NCI-H2227 (cell line): ENCODE measurements at regions not wholly inside any gene's neighbourhood (a gene's known extent, or its start where the extent isn't known, plus 50 kb on each side); places are given as distances from the start of the nearest gene placed in this dataset.

Experiments used
- DNase-seq: peaks from one replicate; lab custom pipeline; 2025; ENCODE audit not compliant: unreplicated experiment; lab: John Stamatoyannopoulos, UW

GRCh38 chr2:105455488-105456003 is 56.7 kb upstream of the FHL2 start:
- no peak for DNase-seq

GRCh38 chr2:105454801-105455485 is 56.1 kb upstream of the FHL2 start:
- DNase-seq = no peak

- DNase-seq = no peak
Observed at GRCh38 chr2:105451571-105452166, 52.8 kb upstream of the FHL2 start.

GRCh38 chr2:105450471-105450870 is 51.6 kb upstream of the FHL2 start:
- DNase-seq = no peak

- no peak for DNase-seq
Observed at GRCh38 chr2:105449076-105449475, 50.2 kb upstream of the FHL2 start.
